ENCODE measurements at regions not wholly inside any gene's neighbourhood (a gene's known extent, or its start where the extent isn't known, plus 50 kb on each side); places are given as distances from the start of the nearest gene placed in this dataset.

GRCh38 chr13:58302349-58302748, 670.8 kb downstream of the PCDH17 start:
- H3K79me2 ChIP-seq (ENCODE audit: insufficient read depth) = no peaks in the 10 kb centered on the region
- H4K20me1 ChIP-seq (ENCODE audit: insufficient read depth) = no peaks in the 10 kb centered on the region
- H3K4me2 ChIP-seq = no peak overlapping the region
- no peak overlapping the region for H3K9ac ChIP-seq
- H3K4me3 ChIP-seq (ENCODE audit: low read depth in 2 of 2, low read length in 1 of 2) = no peak overlapping the region
- POLR2A ChIA-PET = no interaction called here
- no peak for DNase-seq
- H3K9me2 ChIP-seq = no peaks in the 10 kb centered on the region
- H3K27me3 ChIP-seq (ENCODE audit: insufficient read depth) = no peaks in the 10 kb centered on the region
- H3K9me3 ChIP-seq = no peaks in the 10 kb centered on the region
- no peaks in the 10 kb centered on the region for H3K36me3 ChIP-seq (replicated peaks in 1 of 2; ENCODE audit: control insufficient read depth in 1 of 2, insufficient read depth in 2 of 2, low read length in 1 of 2)
- H3F3A ChIP-seq (replicated peaks; ENCODE audit: insufficient read depth) = no peaks in the 10 kb centered on the region
- H3K4me1 ChIP-seq (ENCODE audit: control insufficient read depth in 1 of 2, insufficient read depth in 2 of 2, low read depth in 1 of 2, low read length in 1 of 2) = no peaks in the 10 kb centered on the region
- WGBS (ENCODE audit: low lambda C conversion rate) = 35% methylated on average over 2 of the region's 2 CpGs
- TF ChIP-seq FOXM1 (IDR thresholded peaks at IDR 0.05; ENCODE audit: low read depth) (no peak), NFIC (IDR thresholded peaks at IDR 0.05; ENCODE audit: borderline replicate concordance) (no peak), TCF12 (IDR thresholded peaks at IDR 0.05) (no peak), USF2 (IDR thresholded peaks at IDR 0.05; ENCODE audit: borderline replicate concordance, low read depth, low read length) (no peak), FOSL2 (IDR thresholded peaks at IDR 0.05; ENCODE audit: borderline replicate concordance, low read depth) (no peak), RFX5 (IDR thresholded peaks at IDR 0.05; ENCODE audit: low read length) (no peak), CHD2 (IDR thresholded peaks at IDR 0.05; ENCODE audit: low read length, partially characterized antibody) (no peak), CTCF (IDR thresholded peaks at IDR 0.05) (no peak), FOXJ3 (CRISPR knock-in tag; IDR thresholded peaks at IDR 0.05) (no peak), EP300 (IDR thresholded peaks at IDR 0.05; ENCODE audit: borderline replicate concordance in 1 of 2, low read depth in 1 of 2, low read length in 1 of 2) (no peak), JUND (IDR thresholded peaks at IDR 0.05) (no peak), NRF1 (IDR thresholded peaks at IDR 0.05; ENCODE audit: low read depth, low read length) (no peak)
- no peak overlapping the region for H3K27ac ChIP-seq (ENCODE audit: low read depth in 2 of 2, low read length in 1 of 2)
- CTCF ChIA-PET = no interaction called here
- no peak overlapping the region for H2AFZ ChIP-seq (ENCODE audit: low read depth)

GRCh38 chr13:58306062-58306461, 674.5 kb downstream of the PCDH17 start:
- no peaks in the 10 kb centered on the region for H3K4me1 ChIP-seq (ENCODE audit: control insufficient read depth in 1 of 2, insufficient read depth in 2 of 2, low read depth in 1 of 2, low read length in 1 of 2)
- 77% methylated on average over 1 of the region's 1 CpG for WGBS (ENCODE audit: low lambda C conversion rate)
- no peaks in the 10 kb centered on the region for H3K9me3 ChIP-seq
- no peak overlapping the region for H3K4me2 ChIP-seq
- H3K27me3 ChIP-seq (ENCODE audit: insufficient read depth) = no peaks in the 10 kb centered on the region
- H3K9ac ChIP-seq = no peak overlapping the region
- H3F3A ChIP-seq (replicated peaks; ENCODE audit: insufficient read depth) = no peaks in the 10 kb centered on the region
- H3K79me2 ChIP-seq (ENCODE audit: insufficient read depth) = no peaks in the 10 kb centered on the region
- H2AFZ ChIP-seq (ENCODE audit: low read depth) = no peak overlapping the region
- no peaks in the 10 kb centered on the region for H4K20me1 ChIP-seq (ENCODE audit: insufficient read depth)
- H3K36me3 ChIP-seq (replicated peaks in 1 of 2; ENCODE audit: control insufficient read depth in 1 of 2, insufficient read depth in 2 of 2, low read length in 1 of 2) = no peaks in the 10 kb centered on the region
- H3K4me3 ChIP-seq (ENCODE audit: low read depth in 2 of 2, low read length in 1 of 2) = no peak overlapping the region
- ChIA-PET POLR2A (no interaction called here), CTCF (no interaction called here)
- TF ChIP-seq EZH2phosphoT487 (IDR thresholded peaks at IDR 0.05; ENCODE audit: borderline replicate concordance, low read depth) (no peak), GABPA (IDR thresholded peaks at IDR 0.05; ENCODE audit: low read depth) (no peak)
- H3K27ac ChIP-seq (ENCODE audit: low read depth in 2 of 2, low read length in 1 of 2) = no peak overlapping the region
- DNase-seq = no peak
- H3K9me2 ChIP-seq = no peaks in the 10 kb centered on the region
